Inflammatory macrophage (primary cell): ENCODE measurements at regions not wholly inside any gene's neighbourhood (a gene's known extent, or its start where the extent isn't known, plus 50 kb on each side); places are given as distances from the start of the nearest gene placed in this dataset.

Experiments used
- DNase-seq, 2 donors: peaks; one replicate each; pipeline ENCODE4 v3.0.0-alpha.2; 2020 to 2022

GRCh38 chr4:35189988-35190613, 1054.2 kb downstream of the ARAP2 start:
- no peak for DNase-seq

GRCh38 chr4:35201403-35201802, 1042.9 kb downstream of the ARAP2 start:
- no peak for DNase-seq

- DNase-seq = no peak
These were observed 1027.7 kb downstream of the ARAP2 start for GRCh38 chr4:35216636-35217035.

DNA sequence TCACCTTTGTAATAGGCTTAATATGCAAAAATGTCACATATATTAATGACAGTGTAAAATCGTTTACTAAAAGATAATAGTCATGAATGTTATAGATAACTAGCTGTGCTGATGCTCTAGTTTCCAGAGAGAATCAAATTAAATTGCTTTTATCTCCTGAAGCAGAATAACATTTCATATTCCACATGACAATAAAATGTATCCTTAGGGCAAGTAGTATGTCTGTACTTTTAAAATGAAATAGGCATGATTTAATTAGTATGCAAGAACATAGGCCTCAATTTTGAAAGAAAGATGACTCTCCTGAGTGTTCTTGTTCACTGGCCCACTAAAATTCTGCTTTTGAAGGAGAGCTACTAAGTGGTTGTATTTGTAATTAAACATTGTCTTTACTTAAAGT, 1027.0 kb downstream of the ARAP2 start:
- no peak for DNase-seq

- no peak for DNase-seq
These were observed 1016.0 kb downstream of the ARAP2 start for GRCh38 chr4:35228313-35228712.

GRCh38 chr4:35229021-35229420, 1015.3 kb downstream of the ARAP2 start:
- no peak for DNase-seq

- no peak for DNase-seq
These were observed 1006.4 kb downstream of the ARAP2 start for GRCh38 chr4:35237924-35238323.

DNA sequence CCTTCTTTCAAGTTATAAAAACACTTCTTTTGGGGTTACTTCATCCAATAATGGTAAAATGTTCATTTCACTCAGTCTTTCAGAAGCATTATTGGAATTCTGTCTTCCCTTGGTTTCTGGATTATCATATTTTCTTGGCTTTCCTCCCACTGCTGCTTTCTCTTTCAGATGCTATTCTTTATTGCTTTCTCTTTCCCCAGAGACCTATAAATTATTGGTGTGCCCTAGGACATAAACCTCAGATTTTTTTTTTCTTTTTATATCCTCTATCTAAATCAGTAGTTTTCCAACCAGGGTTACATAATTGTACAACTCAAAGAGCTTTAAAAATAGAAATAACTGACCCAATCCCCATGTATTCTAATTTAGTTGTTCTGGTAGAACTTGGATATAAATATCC, 1005.5 kb downstream of the ARAP2 start:
- no peak for DNase-seq

- DNase-seq = no peak
These were observed 997.8 kb downstream of the ARAP2 start for GRCh38 chr4:35246493-35246892.

DNA sequence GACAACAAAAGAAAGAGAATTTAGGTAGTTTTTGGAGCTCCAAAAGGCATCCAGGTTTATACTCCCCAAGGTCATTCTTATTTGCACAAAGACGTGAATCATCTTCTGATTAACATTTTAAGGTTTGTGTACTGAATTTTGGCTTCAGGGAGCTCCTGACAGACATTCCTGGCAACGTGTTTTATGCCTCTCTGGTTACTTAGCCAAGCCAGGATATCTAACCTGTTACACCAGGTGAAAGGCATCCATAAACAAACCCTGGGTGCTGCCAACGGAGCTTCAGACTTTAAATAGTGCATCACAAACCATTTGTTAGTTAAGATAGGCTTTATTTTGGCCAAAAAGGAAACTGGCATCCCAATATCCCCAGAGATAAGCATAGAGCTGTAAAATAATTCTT, 997.3 kb downstream of the ARAP2 start:
- no peak for DNase-seq

GRCh38 chr4:35250331-35250730, 994.0 kb downstream of the ARAP2 start:
- DNase-seq = no peak

DNA sequence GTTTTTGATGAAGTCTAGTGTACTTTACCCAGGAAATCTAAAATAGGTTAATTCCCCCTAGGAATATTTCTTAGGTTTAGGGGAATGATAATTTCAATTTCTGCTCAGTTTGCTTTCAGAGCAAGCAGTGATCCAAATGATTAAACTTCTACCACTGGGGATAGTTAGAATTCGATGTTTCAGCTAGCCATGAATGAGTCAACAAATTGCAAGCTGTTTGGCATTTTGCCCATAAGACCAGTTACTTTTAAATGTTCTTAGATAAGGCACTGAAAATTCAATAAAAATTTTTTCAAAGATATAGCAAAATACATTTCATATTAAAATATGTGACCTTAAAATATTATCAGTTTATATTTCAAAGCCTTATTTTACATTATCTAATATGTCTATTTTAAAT, 993.6 kb downstream of the ARAP2 start:
- no peak for DNase-seq

DNA sequence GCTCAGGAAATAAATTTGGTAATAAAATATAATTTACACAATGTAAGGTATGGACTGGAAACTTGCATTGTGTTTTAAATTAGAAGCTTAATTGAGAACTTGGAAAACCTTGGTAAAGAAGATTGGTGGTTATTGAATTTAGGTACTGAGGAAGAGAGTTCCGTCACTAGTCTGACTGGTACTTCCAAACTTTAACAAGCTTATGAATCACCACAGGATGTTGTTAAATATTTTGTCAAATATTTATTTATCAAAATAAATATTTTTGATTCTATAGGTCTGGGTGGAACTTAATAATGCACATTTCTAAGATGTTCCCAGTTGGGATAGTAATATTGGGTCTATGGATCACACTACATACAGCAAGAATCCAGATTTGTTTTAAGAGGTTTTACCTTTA, 992.2 kb downstream of the ARAP2 start:
- DNase-seq = no peak

GRCh38 chr4:35252866-35253265, 991.4 kb downstream of the ARAP2 start:
- no peak for DNase-seq

DNA sequence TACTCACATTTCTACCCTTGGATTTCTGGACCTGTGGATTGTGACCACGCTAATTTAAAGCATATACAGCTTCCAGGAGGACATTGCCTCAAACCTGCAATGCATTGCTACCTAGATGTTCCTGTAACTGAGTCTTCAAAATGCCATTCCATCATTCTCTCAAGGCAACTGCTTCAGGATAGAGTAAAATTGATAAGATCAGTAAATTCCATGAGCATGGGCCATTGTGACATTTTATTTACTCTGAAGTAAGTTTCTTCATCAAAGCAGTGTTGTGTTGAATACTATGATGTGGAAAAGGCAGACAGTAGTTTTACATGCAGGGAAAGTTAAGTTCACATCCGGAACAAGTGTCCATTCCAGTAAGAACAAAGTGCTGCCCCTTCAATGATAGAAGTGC, 991.0 kb downstream of the ARAP2 start:
- no peak for DNase-seq

DNA sequence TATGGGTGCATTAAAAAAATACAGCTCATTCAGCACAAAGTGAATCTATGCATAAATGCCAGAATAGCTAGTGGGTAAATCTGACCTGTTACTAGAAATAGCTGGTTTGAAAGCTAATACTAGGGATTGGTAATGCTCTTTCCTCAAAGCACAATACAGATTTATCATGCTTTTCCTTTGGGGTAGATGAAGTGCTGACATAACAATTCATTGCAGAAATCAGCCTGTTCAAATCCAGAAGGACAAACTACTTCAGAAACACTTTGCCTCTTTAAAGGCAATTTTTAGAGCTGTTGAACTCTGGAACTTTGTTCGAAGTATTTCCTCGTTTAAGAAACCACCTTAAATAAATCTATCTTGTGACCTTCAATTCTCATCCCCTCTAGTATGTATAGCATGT, 957.9 kb downstream of the ARAP2 start:
- DNase-seq = no peak

GRCh38 chr4:35300996-35301774, 943.1 kb downstream of the ARAP2 start:
- no peak for DNase-seq

GRCh38 chr4:35315419-35315818, 928.9 kb downstream of the ARAP2 start:
- DNase-seq = no peak

DNA sequence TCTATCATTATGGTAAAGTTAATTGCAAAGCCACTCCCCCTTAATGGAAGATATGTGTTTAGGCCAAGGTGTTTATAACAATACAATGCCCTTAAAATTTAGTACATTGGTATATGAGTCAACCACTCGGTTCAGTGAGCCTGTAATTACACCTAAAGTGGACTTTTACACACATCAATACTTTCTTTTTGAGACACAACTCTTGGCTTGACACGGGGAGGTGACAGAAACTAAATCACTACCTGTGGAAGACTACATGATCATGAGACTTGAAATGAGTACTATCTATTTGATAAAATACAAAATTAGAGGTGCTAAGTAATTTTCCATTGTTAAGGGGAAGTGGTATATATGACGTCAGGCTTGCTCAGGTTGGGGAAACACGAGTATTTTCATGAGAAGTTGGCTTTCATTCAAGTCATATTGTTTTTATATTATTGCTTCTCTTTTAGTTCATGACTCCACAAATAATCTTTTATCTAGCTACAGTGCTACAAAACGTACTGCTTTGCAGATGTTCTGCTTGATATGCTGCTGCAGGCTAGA, 918.3 kb downstream of the ARAP2 start:
- no peak for DNase-seq

GRCh38 chr4:35342833-35343232, 901.5 kb downstream of the ARAP2 start:
- DNase-seq = no peak

DNA sequence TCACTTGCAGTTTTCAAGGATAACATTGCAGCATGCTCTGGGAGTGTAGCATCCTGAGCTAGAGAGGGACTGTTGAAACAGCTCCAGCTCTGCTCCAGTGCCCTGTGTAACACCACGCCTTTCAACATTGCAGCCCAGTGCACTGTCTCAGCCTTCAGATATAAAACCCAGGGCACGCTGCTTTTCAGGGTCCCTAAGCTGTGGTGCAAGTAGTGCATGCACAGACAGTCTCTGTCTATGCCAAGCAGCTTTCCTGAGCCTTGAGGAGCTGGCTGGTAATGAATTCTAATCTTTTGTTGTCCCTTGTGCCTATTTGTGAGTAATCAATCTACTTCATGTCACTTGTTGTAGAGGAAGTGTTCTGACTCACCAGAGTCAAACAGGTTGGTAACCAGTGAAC, 897.0 kb downstream of the ARAP2 start:
- no peak for DNase-seq

- DNase-seq = no peak
These were observed 886.2 kb downstream of the ARAP2 start for GRCh38 chr4:35358001-35358584.

GRCh38 chr4:35364321-35364870, 879.9 kb downstream of the ARAP2 start:
- DNase-seq = no peak

GRCh38 chr4:35365186-35365585, 879.1 kb downstream of the ARAP2 start:
- no peak for DNase-seq
